ENCODE measurements at regions not wholly inside any gene's neighbourhood (a gene's known extent, or its start where the extent isn't known, plus 50 kb on each side); places are given as distances from the start of the nearest gene placed in this dataset.
A peak's percentile ranks its signal among the peaks of the same experiment; 100 is the strongest.

GRCh38 chr4:8690216-8691150 is 97.9 kb downstream of the CPZ start:
- TF ChIP-seq, protein P1, sequence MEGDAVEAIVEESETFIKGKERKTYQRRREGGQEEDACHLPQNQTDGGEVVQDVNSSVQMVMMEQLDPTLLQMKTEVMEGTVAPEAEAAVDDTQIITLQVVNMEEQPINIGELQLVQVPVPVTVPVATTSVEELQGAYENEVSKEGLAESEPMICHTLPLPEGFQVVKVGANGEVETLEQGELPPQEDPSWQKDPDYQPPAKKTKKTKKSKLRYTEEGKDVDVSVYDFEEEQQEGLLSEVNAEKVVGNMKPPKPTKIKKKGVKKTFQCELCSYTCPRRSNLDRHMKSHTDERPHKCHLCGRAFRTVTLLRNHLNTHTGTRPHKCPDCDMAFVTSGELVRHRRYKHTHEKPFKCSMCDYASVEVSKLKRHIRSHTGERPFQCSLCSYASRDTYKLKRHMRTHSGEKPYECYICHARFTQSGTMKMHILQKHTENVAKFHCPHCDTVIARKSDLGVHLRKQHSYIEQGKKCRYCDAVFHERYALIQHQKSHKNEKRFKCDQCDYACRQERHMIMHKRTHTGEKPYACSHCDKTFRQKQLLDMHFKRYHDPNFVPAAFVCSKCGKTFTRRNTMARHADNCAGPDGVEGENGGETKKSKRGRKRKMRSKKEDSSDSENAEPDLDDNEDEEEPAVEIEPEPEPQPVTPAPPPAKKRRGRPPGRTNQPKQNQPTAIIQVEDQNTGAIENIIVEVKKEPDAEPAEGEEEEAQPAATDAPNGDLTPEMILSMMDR (IDR thresholded peaks at IDR 0.05; ENCODE audit: borderline replicate concordance, insufficient read depth, low read depth, low read length), result no peak
- H3K4me3 ChIP-seq (ENCODE audit: low read depth, low read length), result no peak overlapping the region

GRCh38 chr4:8689741-8690140 is 97.2 kb downstream of the CPZ start:
- TF ChIP-seq, protein P1 (IDR thresholded peaks at IDR 0.05; ENCODE audit: borderline replicate concordance, insufficient read depth, low read depth, low read length), result no peak
- no peak overlapping the region for H3K4me3 ChIP-seq (ENCODE audit: low read depth, low read length)

GRCh38 chr4:8688908-8689445 is 96.4 kb downstream of the CPZ start:
- TF ChIP-seq, protein P1 (IDR thresholded peaks at IDR 0.05; ENCODE audit: borderline replicate concordance, insufficient read depth, low read depth, low read length), result no peak
- H3K4me3 ChIP-seq (ENCODE audit: low read depth, low read length), result no peak overlapping the region

GRCh38 chr4:8688041-8688907 is 95.7 kb downstream of the CPZ start:
- TF ChIP-seq, protein P1 (IDR thresholded peaks at IDR 0.05; ENCODE audit: borderline replicate concordance, insufficient read depth, low read depth, low read length), result peak; percentile 45
- no peak overlapping the region for H3K4me3 ChIP-seq (ENCODE audit: low read depth, low read length)

DNA sequence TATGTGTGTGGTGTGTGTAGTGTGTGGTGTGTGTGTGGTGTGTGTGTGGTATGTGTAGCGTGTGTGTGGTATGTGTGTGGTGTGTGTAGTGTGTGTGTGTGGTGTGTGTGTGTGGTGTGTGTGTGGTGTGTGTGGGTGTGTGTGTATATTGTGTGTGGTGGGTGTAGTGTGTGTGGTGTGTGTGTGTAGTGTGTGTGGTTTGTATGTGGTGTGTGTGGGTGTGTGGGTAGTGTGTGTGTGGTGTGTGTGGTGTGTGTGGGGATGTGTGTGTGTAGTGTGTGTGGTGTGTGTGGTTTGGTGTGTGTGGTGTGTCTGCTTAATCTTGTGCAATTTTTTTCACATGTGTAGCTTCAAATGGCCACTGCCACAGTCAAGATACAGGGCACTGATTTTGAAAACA is 94.5 kb downstream of the CPZ start:
- TF ChIP-seq, protein P1 (IDR thresholded peaks at IDR 0.05; ENCODE audit: borderline replicate concordance, insufficient read depth, low read depth, low read length), result no peak
- H3K4me3 ChIP-seq (ENCODE audit: low read depth, low read length), result no peak overlapping the region

GRCh38 chr4:8685831-8686230 is 93.3 kb downstream of the CPZ start:
- H3K4me3 ChIP-seq (ENCODE audit: low read depth, low read length), result no peak overlapping the region
- TF ChIP-seq, protein P1 (IDR thresholded peaks at IDR 0.05; ENCODE audit: borderline replicate concordance, insufficient read depth, low read depth, low read length), result no peak

Data from GM12875 (cell line).